Fibroblast of lung (primary cell): ENCODE measurements at regions not wholly inside any gene's neighbourhood (a gene's known extent, or its start where the extent isn't known, plus 50 kb on each side); places are given as distances from the start of the nearest gene placed in this dataset.

Source experiments
- CTCF ChIP-seq, 2 donors: IDR thresholded peaks in 1 of 2; conservative IDR thresholded peaks in 1 of 2; 1 replicate in 1 of 2; 2 replicates in 1 of 2; pipeline ENCODE4 v1.5.1; 2011 to 2012; ENCODE audit warnings: low read length in 2 of 2, control low read depth in 1 of 2, inconsistent platforms in 1 of 2, low read depth in 1 of 2, mild to moderate bottlenecking in 1 of 2
- EZH2 ChIP-seq: IDR thresholded peaks from 2 replicates; pipeline ENCODE4 v1.5.1; 2012; ENCODE audit warnings: low read length, control low read depth, mild to moderate bottlenecking; ENCODE audit errors: missing control alignments

- no peak for TF ChIP-seq CTCF (conservative IDR thresholded peaks at IDR 0.05 in 1 of 2, IDR thresholded peaks at IDR 0.05 in 1 of 2; ENCODE audit: low read depth in 1 of 2, low read length in 2 of 2)
- TF ChIP-seq EZH2, result no peak
Measured at GRCh38 chr6:43983632-43984031, 143.6 kb downstream of the MRPL14 start.
